BE2C (cell line): ENCODE measurements at regions not wholly inside any gene's neighbourhood (a gene's known extent, or its start where the extent isn't known, plus 50 kb on each side); places are given as distances from the start of the nearest gene placed in this dataset.

Experiments
- DNase-seq: peaks from one replicate; pipeline ENCODE4 v3.0.0-alpha.2; 2020
- H3K27me3 ChIP-seq: fragments of 250-450 bp; sonication (Bioruptor Pico); 2 replicates; pipeline ENCODE4 v1.5.1; 2020; ENCODE audit warnings: mild to moderate bottlenecking
- H3K36me3 ChIP-seq: fragments of 250-450 bp; sonication (Bioruptor Pico); 2 replicates; pipeline ENCODE4 v1.5.1; 2020; ENCODE audit warnings: mild to moderate bottlenecking
- H3K4me1 ChIP-seq: fragments of 250-450 bp; sonication (Bioruptor Pico); 2 replicates; pipeline ENCODE4 v1.5.1; 2020
- H3K4me3 ChIP-seq: 2 replicates; pipeline ENCODE4 v1.5.1; 2011; ENCODE audit warnings: low read depth, low read length
- H3K9me3 ChIP-seq: fragments of 250-450 bp; sonication (Bioruptor Pico); 2 replicates; pipeline ENCODE4 v1.5.1; 2020
- CTCF ChIP-seq: IDR thresholded peaks from 2 replicates; pipeline ENCODE4 v1.5.1; 2012; ENCODE audit warnings: mild to moderate bottlenecking, low read depth, low read length

GRCh38 chr16:86101897-86102157 is 202.9 kb downstream of the IRF8 start:
- no peaks in the 10 kb centered on the region for H3K36me3 ChIP-seq
- DNase-seq, result no peak

DNA sequence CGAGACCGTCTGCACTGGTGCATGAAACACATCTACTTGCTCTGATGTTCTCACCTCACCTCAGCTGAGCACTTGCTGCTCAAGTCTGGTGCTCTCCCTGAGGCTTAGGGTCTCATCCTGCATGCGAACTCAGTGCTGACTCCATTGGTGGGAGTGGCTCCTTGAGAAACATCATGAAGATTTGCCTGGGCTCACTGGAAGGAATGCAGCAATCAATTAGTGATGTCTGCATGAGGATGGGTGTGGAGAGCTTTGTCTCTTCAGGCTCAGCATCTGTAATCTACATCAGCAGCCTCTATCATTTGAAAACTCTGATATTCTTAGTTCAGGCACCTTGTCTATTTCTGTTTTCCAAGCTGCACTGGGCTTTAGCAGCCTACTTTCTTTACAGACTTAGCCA is 204.4 kb downstream of the IRF8 start:
- Histone ChIP-seq H3K4me3 (no peak overlapping the region), H3K27me3 (no peaks in the 10 kb centered on the region), H3K9me3 (no peaks in the 10 kb centered on the region), H3K4me1 (peaks cover 14% of the 10 kb centered on the region), H3K36me3 (no peaks in the 10 kb centered on the region)
- TF ChIP-seq CTCF, result no peak
- no peak for DNase-seq

More at GRCh38 chr16:86101897-86102157, 202.9 kb downstream of the IRF8 start:
- no peaks in the 10 kb centered on the region for H3K27me3 ChIP-seq
- H3K4me3 ChIP-seq, result no peak overlapping the region
- peaks cover 14% of the 10 kb centered on the region for H3K4me1 ChIP-seq
- H3K9me3 ChIP-seq, result no peaks in the 10 kb centered on the region
- TF ChIP-seq CTCF, result no peak

- Histone ChIP-seq H3K36me3 (no peaks in the 10 kb centered on the region), H3K9me3 (no peaks in the 10 kb centered on the region), H3K4me3 (no peak overlapping the region), H3K27me3 (no peaks in the 10 kb centered on the region), H3K4me1 (peaks cover 14% of the 10 kb centered on the region)
- no peak for TF ChIP-seq CTCF
- DNase-seq, result no peak
These were observed 205.6 kb downstream of the IRF8 start for GRCh38 chr16:86104537-86105048.

- Histone ChIP-seq H3K4me3 (no peak overlapping the region), H3K9me3 (no peaks in the 10 kb centered on the region), H3K4me1 (no peaks in the 10 kb centered on the region), H3K36me3 (no peaks in the 10 kb centered on the region), H3K27me3 (no peaks in the 10 kb centered on the region)
- TF ChIP-seq CTCF, result no peak
- no peak for DNase-seq
These were observed 208.4 kb downstream of the IRF8 start for GRCh38 chr16:86107215-86107825.

GRCh38 chr16:86108062-86108461 is 209.1 kb downstream of the IRF8 start:
- no peaks in the 10 kb centered on the region for H3K36me3 ChIP-seq
- DNase-seq, result no peak
- no peaks in the 10 kb centered on the region for H3K27me3 ChIP-seq
- no peak for TF ChIP-seq CTCF
- H3K9me3 ChIP-seq, result no peaks in the 10 kb centered on the region
- H3K4me1 ChIP-seq, result no peaks in the 10 kb centered on the region
- no peak overlapping the region for H3K4me3 ChIP-seq

DNA sequence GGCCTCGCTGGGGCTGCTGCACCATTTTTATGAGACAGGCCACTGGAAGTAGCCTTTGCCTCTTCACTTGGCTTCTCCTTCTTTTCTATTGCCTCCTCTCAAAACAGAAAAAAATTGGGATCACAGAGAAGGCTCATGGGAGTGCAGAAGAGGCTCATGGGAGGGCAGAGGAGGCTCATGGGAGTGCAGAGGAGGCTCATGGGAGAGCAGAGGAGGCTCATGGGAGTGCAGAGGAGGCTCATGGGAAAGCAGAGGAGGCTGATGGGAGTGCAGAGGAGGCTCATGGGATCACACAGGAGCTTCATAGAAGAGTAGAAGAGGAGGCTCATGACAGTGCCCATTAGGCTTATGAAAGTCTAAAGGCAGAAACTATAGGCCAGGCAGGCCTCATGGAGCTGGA is 211.2 kb downstream of the IRF8 start:
- no peak for DNase-seq
- Histone ChIP-seq H3K27me3 (no peaks in the 10 kb centered on the region), H3K9me3 (no peaks in the 10 kb centered on the region), H3K4me3 (no peak overlapping the region), H3K4me1 (no peaks in the 10 kb centered on the region), H3K36me3 (no peaks in the 10 kb centered on the region)
- TF ChIP-seq CTCF, result no peak
